Lung (tissue), 11 donors: ENCODE measurements at regions not wholly inside any gene's neighbourhood (a gene's known extent, or its start where the extent isn't known, plus 50 kb on each side); places are given as distances from the start of the nearest gene placed in this dataset.
A peak's percentile ranks its signal among the peaks of the same experiment; 100 is the strongest.

ENCODE experiments used
- ATAC-seq: fragments of 200-7000 bp; cut with Tn5 transposase; one replicate; pipeline ENCODE4 v1.9.1; 2020; ENCODE audit warnings: moderate number of reproducible peaks; ENCODE audit not compliant: insufficient read depth, low FRiP score
- DNase-seq, 3 donors: peaks; one replicate each; pipeline ENCODE4 v3.0.0-alpha.2; 2013 to 2017
- H3K27ac ChIP-seq, 2 donors: one replicate each; pipeline ENCODE4 v1.5.1; 2013; ENCODE audit warnings: mild to moderate bottlenecking in 2 of 2, moderate library complexity in 2 of 2, control low read depth in 1 of 2, inconsistent platforms in 1 of 2, low read depth in 1 of 2, low read length in 1 of 2
- H3K27me3 ChIP-seq, 3 donors: one replicate each; pipeline ENCODE4 v1.5.1; 2013; ENCODE audit warnings: low read length in 2 of 3; ENCODE audit not compliant: control insufficient read depth in 3 of 3, insufficient read depth in 3 of 3
- H3K36me3 ChIP-seq, 4 donors: one replicate each; pipeline ENCODE4 v1.5.1; 2013; ENCODE audit warnings: low read length in 4 of 4, mild to moderate bottlenecking in 1 of 4, moderate library complexity in 1 of 4; ENCODE audit not compliant: control insufficient read depth in 4 of 4, insufficient read depth in 4 of 4
- H3K4me1 ChIP-seq, 5 donors: one replicate each; pipeline ENCODE4 v1.5.1; 2013; ENCODE audit warnings: low read length in 5 of 5, mild to moderate bottlenecking in 2 of 5, moderate library complexity in 1 of 5; ENCODE audit not compliant: control insufficient read depth in 5 of 5, insufficient read depth in 5 of 5
- H3K4me3 ChIP-seq: one replicate; pipeline ENCODE4 v1.5.1; 2013; ENCODE audit warnings: mild to moderate bottlenecking, control low read depth, moderate library complexity
- H3K9ac ChIP-seq, 2 donors: one replicate each; pipeline ENCODE4 v1.5.1; 2013; ENCODE audit warnings: low read length in 2 of 2, control low read depth in 1 of 2; ENCODE audit not compliant: insufficient read depth in 1 of 2
- H3K9me3 ChIP-seq, 4 donors: one replicate each; pipeline ENCODE4 v1.5.1; 2013; ENCODE audit warnings: low read length in 3 of 4, mild to moderate bottlenecking in 1 of 4, moderate library complexity in 1 of 4; ENCODE audit not compliant: control insufficient read depth in 4 of 4, insufficient read depth in 3 of 4
- CTCF ChIP-seq: IDR thresholded peaks from 2 replicates; pipeline ENCODE4 v1.5.1; 2012; ENCODE audit warnings: mild to moderate bottlenecking; ENCODE audit errors: control extremely low read depth, extremely low read depth
- WGBS, 2 donors: extraction: QIAGEN DNeasy Blood & Tissue Kit; methylation state at CpG; one replicate each; pipeline ENCODE4 v1.1.7; 2013; 5-methylcytosine and 5-hydroxymethylcytosine counted together
- donor health status: control.
- donor health status: control.
- donor health status: Bipolar disorder and iron deficiency.
- donor health status: healthy.
- donor health status: DM: yes; HTN: yes; CAD: no.

- Histone ChIP-seq H3K27ac (no peak overlapping the region), H3K9me3 (no peaks in the 10 kb centered on the region), H3K27me3 (no peaks in the 10 kb centered on the region), H3K36me3 (no peaks in the 10 kb centered on the region), H3K4me3 (no peak overlapping the region), H3K9ac (no peak overlapping the region), H3K4me1 (peaks cover 0 to 43% (median 10%) of the 10 kb centered on the region in 5 donors)
- TF ChIP-seq CTCF: no peak
- ATAC-seq: no peak
- WGBS, 2 donors: 91 to 97% methylated on average over 13 of the region's 13 CpGs
- peak in 2 of 3 donors; percentile 37 to 44 for DNase-seq
Observed at GRCh38 chr1:47572731-47573430, 135.0 kb downstream of the FOXD2 start.

GRCh38 chr1:47574451-47575165, 136.8 kb downstream of the FOXD2 start:
- Histone ChIP-seq H3K27me3 (no peaks in the 10 kb centered on the region), H3K36me3 (no peaks in the 10 kb centered on the region), H3K4me1 (peaks cover 0 to 48% (median 17%) of the 10 kb centered on the region in 5 donors), H3K9ac (no peak overlapping the region), H3K9me3 (no peaks in the 10 kb centered on the region), H3K27ac (no peak overlapping the region), H3K4me3 (no peak overlapping the region)
- DNase-seq: no peak
- WGBS, 2 donors: 88 to 92% methylated on average over 15 of the region's 15 CpGs
- no peak for ATAC-seq
- no peak for TF ChIP-seq CTCF

DNA sequence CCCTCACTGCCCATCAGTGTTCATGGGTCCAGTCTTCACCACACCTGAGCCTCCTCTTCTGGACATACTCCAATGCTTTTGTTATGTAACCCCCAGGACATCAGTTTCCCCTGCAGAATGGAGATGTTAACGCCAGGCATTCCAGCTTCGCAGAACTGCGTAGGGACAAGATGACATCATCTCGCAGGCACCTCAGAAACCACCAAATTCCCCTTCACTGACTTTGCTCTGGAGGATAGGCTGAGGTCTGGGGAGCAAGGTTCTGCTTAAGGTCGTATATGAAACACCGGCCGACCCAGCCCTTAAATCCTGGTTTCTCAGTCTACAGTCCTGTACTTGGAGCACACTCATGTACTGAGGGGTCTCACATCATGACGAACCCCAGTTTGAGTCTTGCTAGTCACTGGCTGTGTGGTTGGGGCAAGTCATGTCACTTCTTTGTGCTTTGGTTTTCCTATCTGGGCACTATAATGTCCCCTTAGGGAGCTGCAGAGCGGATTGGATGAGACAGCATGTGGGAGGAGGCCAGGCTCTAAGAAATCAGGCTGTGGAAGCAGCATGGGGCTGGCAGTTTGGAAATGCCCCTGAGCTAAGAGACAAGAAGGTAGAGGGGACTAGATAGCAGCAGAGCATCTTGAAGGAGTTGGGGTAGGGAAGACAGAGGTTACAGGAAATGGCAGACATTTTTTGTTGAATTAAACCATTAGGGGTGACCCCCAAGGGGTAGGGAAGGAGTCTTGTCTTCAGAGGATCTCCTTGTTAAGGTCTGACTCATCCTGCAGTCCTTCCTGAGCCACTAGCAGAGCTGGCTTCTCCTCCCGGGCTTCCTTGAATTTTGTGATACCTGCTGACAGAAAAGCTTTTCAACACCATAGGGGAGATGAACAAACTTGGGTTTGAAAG, 138.3 kb downstream of the FOXD2 start:
- Histone ChIP-seq H3K9me3 (no peaks in the 10 kb centered on the region), H3K4me1 (peaks cover 0 to 37% (median 17%) of the 10 kb centered on the region in 5 donors), H3K36me3 (no peaks in the 10 kb centered on the region), H3K4me3 (no peak overlapping the region), H3K9ac (no peak overlapping the region), H3K27ac (no peak overlapping the region), H3K27me3 (no peaks in the 10 kb centered on the region)
- ATAC-seq (no peak), DNase-seq (no peak)
- WGBS, 2 donors: 93 to 95% methylated on average over 10 of the region's 10 CpGs
- TF ChIP-seq CTCF: no peak
